ENCODE measurements at regions not wholly inside any gene's neighbourhood (a gene's known extent, or its start where the extent isn't known, plus 50 kb on each side); places are given as distances from the start of the nearest gene placed in this dataset.
"Not testable (repeated sequence)": the region's sequence is repeated elsewhere in the genome, so short reads cannot be mapped to it uniquely, and the experiment has no call there.

DNA sequence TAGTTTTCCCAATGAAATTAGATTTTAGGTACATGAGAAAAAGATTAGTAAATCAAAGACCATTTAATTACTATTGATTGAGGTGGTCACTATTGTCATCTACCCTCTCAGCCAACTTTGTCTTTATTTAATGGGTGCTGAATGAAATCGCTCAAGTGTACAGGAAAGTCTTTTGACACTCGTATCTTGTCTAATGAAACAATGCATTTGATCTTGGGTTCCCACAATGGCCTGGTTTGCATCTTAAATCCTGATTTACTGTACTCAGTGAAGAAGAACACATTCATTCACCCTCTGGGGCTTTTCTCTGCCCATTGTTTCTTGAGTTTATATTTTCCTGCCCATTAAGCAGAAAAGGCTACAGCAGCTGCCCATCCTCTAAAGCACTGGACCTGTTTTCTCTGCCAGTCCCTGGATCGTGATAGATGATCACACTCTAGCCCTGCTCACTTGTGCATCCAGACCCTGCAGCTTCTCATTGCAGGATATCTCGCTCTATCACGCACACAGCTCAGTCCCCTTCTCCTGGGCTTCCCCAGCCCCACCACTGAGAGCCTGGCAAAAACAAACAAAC lies 1369.3 kb downstream of the AACS start:
- DNase-seq (ENCODE audit: low read depth in 2 of 2) = no peak

DNA sequence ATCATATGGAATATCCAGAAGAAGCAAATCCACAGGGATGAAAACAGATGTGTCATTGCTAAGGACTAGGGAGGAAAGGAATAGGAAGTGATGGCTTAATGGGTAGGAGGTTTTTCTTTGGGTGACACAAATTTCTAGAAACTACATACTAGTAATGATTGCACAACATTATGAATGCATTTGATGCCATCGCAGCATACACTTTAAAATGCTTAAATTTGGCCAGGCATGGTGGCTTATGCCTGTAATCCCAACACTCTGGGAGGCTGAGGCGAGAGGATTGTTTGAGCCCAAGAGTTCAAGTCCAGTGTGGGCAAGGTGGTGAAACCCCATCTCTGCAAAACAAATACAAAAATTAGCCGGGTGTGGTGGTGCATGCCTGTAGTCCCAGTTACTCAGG lies 1370.8 kb downstream of the AACS start:
- no peak for DNase-seq (ENCODE audit: low read depth in 2 of 2)

DNA sequence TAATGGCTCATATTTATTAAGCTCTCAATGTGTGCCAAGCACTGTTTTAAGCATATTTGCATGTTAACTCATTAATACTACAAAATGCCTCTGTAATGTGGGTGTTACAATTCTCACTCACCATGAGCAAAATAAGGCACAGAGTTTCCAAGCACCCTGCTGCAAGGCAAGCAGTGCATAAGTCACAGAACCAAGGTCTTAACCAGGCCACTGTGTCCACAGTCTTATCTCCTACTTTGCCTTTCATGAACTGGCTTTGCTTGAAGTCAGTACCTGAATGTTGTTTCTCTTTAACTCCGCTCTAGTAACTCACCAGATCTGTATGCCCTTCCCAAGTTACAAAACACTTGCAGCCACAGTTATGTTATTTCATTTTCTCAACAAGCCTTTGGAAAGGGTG lies 1372.7 kb downstream of the AACS start:
- no peak for DNase-seq (ENCODE audit: low read depth in 2 of 2)

DNA sequence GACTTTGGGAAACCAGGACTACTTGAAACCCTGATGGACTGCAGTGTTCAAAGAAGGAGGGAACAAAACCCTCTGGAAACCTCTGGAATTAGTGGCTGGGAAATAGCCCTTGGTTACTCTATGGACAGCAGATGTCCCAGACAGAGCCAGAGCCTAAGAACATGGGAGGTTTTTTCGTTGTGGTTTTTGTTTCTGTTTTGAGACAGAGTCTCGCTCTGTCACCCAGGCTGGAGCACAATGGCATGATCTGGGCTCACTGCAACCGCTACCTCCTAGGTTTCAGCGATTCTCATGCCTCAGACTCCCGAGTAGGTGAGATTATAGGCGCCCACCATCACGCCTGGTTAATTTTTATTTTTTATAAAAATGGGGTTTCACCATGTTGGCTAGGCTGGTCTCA lies 1378.7 kb downstream of the AACS start:
- DNase-seq (ENCODE audit: low read depth in 2 of 2) = no peak

DNA sequence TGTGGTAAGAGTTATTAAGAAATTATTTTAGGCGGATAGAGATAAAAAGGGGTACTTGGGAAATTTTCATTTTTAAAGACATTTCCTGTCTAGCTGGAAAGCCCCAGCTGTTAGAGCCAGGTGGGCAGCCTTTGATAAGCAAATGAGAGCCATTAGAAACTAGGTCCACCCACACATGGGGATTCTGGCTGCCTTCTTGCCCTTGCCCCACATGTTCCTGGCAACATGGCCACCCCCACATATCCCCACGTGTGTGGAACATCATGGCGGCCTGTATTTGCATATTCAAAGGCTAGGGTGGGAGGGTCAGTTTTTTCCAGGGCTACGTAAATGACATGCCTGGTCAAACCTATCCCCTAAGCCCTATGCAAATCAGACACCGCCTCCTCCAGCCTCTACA lies 1382.1 kb downstream of the AACS start:
- DNase-seq (ENCODE audit: low read depth in 2 of 2) = no peak

DNA sequence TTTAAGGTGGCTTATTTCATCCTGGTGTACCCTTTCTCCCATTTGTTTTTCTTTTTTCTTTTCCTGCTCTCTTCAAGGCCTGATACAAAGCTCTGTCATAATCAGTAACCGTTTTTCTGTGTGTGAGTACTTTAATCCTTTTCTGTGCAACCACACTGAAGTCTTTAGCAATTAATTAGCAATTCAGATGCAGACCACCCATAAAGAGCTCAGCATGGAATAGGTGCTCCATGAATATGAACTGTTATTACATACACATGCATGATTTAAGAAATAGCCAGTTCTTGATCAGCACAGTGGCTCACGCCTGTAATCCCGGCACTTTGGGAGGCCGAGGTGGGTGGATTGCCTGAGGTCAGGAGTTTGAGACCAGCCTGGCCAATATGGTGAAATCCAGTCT lies 1386.6 kb downstream of the AACS start:
- DNase-seq (ENCODE audit: low read depth in 2 of 2) = no peak

DNA sequence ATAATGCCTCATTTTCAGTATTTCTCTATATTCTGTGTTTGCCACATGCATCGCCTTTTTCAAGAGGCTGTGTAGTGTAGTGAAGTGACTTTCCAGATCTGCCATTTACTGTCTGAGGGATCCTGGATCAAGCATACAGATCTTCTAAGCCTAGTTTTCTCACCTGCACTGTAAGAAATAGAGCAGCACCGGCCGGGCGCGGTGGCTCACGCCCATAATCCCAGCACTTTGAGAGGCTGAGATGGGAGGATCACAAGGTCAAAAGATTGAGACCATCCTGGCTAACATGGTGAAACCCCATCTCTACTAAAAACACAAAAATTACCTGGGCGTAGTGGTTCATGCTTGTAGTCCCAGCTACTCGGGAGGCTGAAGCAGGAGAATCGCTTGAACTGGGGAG lies 1387.5 kb downstream of the AACS start:
- not testable (repeated sequence) for DNase-seq (ENCODE audit: low read depth in 2 of 2)

DNA sequence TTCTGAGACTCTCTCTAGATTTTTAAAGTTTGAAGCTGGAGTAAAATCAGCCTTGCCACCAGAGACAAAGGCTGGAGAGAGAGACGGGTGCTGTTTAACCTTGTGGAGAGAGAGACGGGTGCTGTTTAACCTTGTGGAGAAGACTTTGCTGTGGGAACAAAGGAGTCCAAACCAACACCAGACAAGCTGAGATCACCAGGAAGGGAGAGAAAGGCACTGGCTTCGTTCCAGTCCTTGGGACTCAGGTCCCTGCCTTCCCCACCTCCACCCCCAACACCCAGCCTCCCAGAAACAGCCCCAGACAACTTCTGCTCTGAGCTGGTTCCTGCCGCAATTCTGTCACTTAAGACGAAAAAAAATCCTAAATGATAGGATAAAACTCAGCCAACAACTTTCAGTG lies 1389.3 kb downstream of the AACS start:
- DNase-seq (ENCODE audit: low read depth in 2 of 2) = no peak

DNA sequence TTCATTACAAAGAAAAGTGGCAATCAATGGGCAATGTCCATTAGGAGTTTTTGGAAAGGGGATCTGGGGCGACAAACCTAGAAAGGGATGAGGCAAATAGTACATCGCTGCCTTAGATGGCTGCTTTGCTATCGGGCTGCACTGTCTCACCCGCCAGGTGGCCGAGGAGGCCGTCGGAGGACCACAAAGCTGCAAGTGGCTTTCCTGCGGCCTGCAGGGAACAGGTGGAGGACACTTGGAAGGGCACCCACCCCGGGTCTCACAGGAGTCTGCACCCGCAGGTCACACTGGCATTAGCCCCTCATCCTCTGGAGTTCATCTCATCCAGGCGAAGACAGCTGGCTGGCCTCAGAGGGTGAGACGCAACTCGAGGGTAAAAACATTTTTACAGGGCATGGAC lies 1392.5 kb downstream of the AACS start:
- DNase-seq (ENCODE audit: low read depth in 2 of 2) = no peak

DNA sequence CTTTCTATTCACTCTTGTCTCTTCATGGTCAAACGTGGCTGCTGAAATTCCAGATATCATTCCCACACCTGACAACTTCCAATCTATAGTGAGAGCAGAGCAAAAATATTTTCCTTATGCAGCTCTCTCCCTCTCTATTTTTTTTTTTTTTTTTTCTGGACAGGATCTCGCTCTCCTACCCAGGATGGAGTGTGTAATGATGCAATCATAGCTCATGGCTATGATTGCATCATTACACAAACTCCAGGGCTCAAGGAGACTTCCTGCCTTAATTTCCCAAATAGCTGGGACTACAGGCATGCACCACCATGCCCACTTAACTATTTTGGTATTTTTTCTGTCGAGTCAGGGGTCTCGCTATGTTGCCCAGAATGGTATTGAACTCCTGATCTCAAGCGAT lies 1398.9 kb downstream of the AACS start:
- no peak for DNase-seq (ENCODE audit: low read depth in 2 of 2)

DNA sequence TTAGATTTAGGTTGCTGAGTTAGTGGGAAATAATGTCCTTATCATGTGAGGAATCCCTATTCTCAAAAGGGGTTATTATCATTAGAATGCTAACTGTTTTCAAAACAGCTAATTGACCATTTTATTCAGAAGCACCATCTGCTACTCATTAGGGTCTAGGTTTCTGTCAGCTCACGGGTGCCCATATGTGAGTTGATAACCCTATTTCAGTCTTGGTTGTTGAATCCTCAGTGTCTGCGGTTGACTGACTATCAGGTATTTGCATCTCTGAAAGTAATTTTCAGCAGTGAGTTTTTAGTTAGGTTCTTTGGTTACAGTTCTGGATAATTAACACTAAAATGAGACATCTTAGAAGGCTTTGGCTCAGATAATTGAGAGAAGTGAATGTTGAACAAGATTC lies 1404.0 kb downstream of the AACS start:
- DNase-seq (ENCODE audit: low read depth in 2 of 2) = no peak

DNA sequence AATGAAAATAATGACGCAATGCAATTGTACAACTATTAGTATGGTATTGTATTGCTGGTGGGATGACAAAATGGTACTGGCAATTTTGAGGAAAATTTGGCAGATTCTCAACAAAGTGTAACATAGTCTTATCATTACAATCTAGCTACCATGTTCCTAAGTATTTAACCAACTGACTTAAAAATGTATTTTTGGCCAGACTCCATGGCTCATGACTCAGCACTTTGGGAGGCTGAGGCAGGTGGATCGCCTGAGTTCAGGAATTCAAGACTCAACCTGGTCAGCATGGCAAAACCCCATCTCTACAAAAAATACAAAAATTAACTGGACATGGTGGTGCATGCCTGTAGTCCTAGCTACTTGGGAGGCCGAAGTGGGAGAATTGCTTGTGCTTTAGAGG lies 1409.5 kb downstream of the AACS start:
- DNase-seq (ENCODE audit: low read depth in 2 of 2) = no peak

DNA sequence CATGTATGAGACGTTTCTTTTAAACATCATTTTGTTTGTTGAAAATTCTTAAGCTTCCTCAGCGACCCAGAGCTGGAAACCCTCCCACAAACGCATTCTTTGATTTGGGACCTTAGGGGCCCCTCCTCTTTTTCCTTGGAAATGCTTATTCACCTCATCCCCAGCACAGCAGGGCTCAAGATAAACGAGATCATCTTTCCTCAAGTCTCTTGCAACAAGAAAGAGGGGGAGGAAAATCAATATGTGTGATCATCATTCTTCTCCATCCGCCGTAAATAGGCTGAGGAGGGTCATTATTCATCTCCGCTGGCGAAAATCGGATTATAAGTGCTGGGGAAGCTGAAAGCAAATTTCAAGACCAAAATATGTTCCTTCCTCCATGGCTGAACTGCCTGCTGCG lies 1415.2 kb downstream of the AACS start:
- DNase-seq (ENCODE audit: low read depth in 2 of 2) = no peak

DNA sequence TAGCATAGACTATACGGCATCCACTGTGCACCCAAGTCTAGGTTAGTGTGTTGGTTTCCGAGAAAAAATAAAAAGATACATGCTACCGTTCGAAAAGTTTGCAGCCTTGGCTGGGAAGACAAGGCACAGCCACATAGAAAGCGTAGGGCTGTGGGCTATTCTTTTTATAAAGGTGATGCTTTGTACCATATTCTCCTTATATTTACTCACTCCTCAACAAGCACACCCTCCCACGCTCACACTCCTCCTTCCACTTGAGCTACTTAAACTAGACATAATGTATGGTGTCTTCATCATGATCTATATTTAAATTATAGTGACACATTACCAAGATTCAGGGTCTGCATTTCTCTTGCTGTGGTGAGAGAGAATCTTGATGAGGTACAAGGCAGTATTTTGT lies 1416.5 kb downstream of the AACS start:
- no peak for DNase-seq (ENCODE audit: low read depth in 2 of 2)

DNA sequence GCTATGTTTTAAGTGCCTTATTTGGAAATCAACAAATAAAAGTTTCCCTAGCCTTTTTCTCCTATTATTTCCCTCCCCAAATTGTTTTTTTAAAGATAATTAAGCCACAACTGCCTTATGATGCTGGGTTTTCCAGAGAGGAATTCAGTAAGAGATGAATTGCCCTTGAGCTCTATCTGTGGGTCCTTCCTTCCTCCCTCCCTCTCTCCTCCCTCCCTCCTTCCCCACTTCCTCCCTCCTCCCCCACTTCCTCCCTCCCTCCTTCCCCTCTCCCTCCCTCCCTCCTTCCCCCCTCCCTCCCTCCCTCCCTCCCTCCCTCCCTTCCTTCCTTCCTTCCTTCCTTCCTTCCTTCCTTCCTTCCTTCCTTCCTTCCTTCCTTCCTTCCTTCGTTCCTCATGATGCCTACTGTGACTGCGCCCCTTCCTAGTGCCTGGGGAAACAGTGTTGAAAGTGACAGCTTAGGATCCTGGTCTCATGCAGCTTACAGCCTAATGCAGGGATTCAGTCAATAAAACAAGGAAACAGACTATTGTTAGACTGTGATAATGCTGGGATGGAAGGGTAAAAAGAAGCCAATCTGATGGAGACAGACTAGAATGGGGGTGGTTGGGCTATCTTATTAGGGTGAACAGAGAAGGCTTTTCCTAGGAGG lies 1417.1 kb downstream of the AACS start:
- DNase-seq (ENCODE audit: low read depth in 2 of 2) = no peak

DNA sequence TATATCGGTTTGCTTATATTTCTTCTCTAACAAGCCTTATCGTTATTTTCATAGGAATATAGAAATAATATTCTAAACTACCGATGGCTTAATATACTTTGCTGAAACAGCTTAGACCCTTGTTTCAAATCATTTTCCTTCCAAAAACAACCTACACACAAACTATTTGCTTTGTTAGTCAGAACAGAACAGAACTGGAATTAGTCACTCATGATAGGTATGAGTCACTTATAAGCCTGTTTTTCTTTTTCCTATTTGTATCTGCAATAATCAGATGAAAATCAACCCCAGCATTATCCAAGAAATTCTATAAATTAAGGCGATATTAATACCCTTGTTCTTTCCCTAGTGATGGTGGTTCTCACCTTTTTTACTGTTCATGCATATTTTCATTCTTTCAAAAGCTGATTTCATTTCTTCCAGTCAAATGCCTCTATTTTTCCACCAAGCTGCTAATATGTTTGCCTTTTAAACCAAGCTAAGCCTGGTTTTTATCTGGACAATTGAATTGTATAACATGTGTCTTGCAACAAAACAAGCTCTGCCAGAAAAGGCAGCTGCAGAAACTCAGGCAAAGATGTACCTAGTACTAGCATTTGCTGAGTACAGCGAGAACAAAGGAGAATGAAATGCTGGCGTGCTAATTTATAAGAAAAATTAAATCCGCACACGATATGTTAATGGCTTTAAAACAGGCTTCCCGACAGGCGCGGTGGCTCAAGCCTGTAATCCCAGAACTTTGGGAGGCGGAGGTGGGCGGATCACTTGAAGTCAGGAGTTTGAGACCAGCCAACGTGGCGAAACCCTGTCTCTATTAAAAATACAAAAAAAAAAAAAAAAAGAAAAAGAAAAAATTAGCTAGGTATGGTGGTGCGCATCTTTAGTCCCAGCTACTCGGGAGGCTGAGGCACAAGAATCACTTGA lies 1418.2 kb downstream of the AACS start:
- DNase-seq (ENCODE audit: low read depth in 2 of 2) = no peak

DNA sequence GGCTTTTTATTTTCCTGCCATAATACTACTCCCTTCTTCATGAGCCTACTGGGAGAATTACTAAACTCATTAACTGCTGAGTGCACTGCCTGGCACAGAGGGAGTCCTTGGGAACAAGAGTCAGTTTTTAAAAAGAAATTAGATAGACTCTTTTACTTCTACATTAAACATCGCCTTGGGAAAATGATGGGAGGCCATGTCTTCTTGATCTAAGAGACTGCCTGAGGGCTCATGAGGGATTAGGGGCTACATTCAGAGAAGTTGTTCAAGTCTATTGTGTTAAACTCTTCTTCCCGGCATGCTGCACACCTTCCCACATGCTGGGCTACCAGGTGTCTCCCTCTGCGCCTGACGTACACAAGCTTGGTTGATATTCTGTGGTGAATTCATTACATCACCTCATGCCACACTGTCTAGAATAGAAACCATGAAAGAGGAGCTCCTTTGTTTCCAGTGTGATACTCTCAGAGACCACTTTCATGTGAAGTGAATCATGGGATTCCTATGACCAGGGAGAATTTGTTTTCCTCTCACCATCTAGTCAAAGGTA lies 1422.3 kb downstream of the AACS start:
- no peak for DNase-seq (ENCODE audit: low read depth in 2 of 2)

DNA sequence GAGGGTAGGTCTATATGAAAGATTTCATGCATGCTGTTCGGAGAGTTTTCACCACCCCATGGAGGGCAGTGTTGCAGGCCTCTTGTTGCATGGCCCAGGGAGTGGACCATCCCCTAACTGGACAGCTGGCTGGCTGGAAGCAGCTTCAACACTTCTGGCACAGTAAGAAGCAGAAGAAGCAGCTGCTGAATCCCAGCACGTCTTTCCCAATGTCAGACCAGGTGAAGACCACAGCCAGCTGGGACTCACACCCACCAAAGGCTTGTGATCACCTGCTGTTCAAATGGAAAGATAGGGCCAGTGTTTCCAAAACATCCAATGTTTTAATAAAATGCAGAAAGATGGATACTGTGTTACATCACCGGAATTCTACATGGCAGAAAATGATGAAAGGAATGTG lies 1423.6 kb downstream of the AACS start:
- DNase-seq (ENCODE audit: low read depth in 2 of 2) = no peak

DNA sequence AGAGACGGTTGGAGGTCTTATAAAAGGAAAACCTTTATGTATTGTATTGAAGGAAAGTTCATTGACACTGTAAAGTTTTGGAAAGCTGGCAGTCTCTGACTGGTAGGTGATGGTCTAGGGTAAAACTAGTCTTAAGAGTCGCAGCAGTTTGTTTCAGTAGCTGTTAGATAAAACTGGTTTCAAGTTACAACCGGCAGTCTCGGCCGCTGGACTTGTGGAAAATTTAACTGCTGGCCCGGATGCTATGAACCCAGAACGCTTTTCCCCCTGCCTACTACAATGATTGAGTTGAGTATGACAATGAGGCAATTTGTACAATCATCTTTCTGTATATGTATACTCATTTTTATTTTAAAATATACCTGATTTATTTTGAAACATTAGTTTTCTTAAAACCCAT lies 1426.9 kb downstream of the AACS start:
- DNase-seq (ENCODE audit: low read depth in 2 of 2) = no peak

DNA sequence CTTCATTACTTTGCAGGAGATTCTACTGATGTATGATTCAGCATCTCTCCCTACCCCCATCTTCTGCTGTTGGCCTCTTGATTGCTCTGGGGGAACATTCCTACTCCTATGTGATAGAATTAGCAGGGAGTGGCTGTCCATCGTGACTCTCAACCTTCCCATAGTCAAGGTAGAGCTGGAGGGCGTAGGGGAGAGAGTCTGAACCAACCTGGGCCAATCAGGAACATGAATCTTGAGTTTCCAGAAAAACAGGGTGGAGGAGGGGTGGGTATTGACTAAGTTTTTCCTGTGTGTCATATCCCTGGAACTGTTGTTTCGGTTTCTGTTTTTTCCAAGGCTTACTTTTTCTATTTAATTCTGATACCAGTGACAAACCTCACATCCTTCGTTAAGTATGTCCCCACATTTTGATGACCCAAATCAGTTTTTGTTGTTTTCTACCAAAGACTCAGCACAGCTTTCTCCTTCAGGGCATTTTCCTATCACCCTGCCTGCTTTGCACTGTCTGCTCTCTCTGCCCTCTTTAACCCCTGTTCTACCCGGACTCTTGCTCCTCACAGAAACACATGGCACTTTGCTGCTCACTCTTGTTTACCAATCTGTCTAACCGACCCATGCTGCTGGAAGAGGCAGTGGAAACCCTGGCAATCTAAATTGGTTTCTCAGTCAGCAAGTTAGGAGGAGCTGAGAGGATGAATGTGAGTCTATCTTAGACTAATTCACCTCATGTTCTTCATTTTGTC lies 1428.3 kb downstream of the AACS start:
- no peak for DNase-seq (ENCODE audit: low read depth in 2 of 2)

DNA sequence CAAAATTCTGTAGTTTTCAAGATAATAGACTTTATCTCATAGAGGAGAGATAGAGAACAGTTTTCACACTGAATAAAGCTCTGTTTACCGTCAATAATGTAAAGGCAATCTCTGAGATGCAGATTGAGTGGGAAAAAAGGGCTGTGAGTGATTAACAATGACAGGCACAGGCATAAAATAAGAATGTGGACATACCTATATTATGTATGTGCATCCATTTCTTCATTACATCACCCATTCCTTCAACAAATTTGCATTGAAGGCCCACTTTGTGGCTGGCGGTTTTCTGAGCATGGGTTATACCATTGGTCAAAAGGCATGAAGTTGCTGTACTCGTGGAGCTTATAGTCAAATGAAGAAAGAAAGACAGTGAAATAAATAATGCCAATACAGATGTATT lies 1431.0 kb downstream of the AACS start:
- DNase-seq (ENCODE audit: low read depth in 2 of 2) = no peak
